Endodermal cell (in vitro differentiated cells): ENCODE measurements at regions not wholly inside any gene's neighbourhood (a gene's known extent, or its start where the extent isn't known, plus 50 kb on each side); places are given as distances from the start of the nearest gene placed in this dataset.
A peak's percentile ranks its signal among the peaks of the same experiment; 100 is the strongest.

ENCODE experiments used
- DNase-seq: peaks from one replicate; pipeline ENCODE4 v3.0.0-alpha.2; 2017
- H3K27ac ChIP-seq: 2 replicates; pipeline ENCODE4 v1.5.1; 2013; ENCODE audit warnings: mild to moderate bottlenecking, low read depth, low read length, moderate library complexity
- H3K27me3 ChIP-seq: 2 replicates; pipeline ENCODE4 v1.6.1; 2013; ENCODE audit warnings: mild to moderate bottlenecking, low read length, moderate library complexity; ENCODE audit not compliant: insufficient read depth, control insufficient read depth, poor library complexity, severe bottlenecking
- H3K36me3 ChIP-seq: 2 replicates; pipeline ENCODE4 v1.7.0; 2013; ENCODE audit warnings: mild to moderate bottlenecking, low read length, moderate library complexity; ENCODE audit not compliant: control insufficient read depth, insufficient read depth
- H3K4me1 ChIP-seq: one replicate; pipeline ENCODE4 v1.7.0; 2013; ENCODE audit warnings: low read length; ENCODE audit not compliant: control insufficient read depth, insufficient read depth
- H3K4me3 ChIP-seq: 2 replicates; pipeline ENCODE4 v1.5.1; 2013; ENCODE audit warnings: mild to moderate bottlenecking, low read length, moderate library complexity
- H3K9ac ChIP-seq: 2 replicates; pipeline ENCODE4 v1.6.1; 2013; ENCODE audit warnings: mild to moderate bottlenecking, low read length, moderate library complexity; ENCODE audit not compliant: poor library complexity, severe bottlenecking; ENCODE audit errors: extremely low read depth
- H3K9me3 ChIP-seq: 2 replicates; pipeline ENCODE4 v1.6.1; 2013; ENCODE audit warnings: mild to moderate bottlenecking, low read length, moderate library complexity; ENCODE audit not compliant: control insufficient read depth
- H3K27ac Mint-ChIP-seq: 2 replicates; pipeline ENCODE4 v1.8.0; 2020; ENCODE audit warnings: mixed read lengths
- H3K27me3 Mint-ChIP-seq: 2 replicates; pipeline ENCODE4 v1.8.0; 2021; ENCODE audit warnings: mild to moderate bottlenecking, mixed read lengths; ENCODE audit not compliant: insufficient read depth
- H3K36me3 Mint-ChIP-seq: 2 replicates; pipeline ENCODE4 v1.8.0; 2020; ENCODE audit warnings: low read depth, mixed read lengths
- H3K4me1 Mint-ChIP-seq: 2 replicates; pipeline ENCODE4 v1.8.0; 2020; ENCODE audit warnings: mixed read lengths
- H3K4me3 Mint-ChIP-seq: 2 replicates; pipeline ENCODE4 v1.8.0; 2020; ENCODE audit warnings: mild to moderate bottlenecking, moderate library complexity, mixed read lengths
- H3K9me3 Mint-ChIP-seq: 2 replicates; pipeline ENCODE4 v1.8.0; 2020; ENCODE audit warnings: mild to moderate bottlenecking, mixed read lengths
- WGBS, 2 experiments: methylation state at CpG; one replicate each; pipeline versions ENCODE4 v1.1.5 to v1.1.7; 2013; ENCODE audit warnings: missing lambda C conversion rate in 2 of 2, mixed read lengths in 1 of 2; ENCODE audit not compliant: insufficient coverage in 1 of 2, insufficient read length in 1 of 2; 5-methylcytosine and 5-hydroxymethylcytosine counted together
- TF ChIP-seq, protein P1 (sequence below): fragments of 200-600 bp; sonication (generic); conservative IDR thresholded peaks from 2 replicates; pipeline ENCODE4 v1.5.0; 2021; ENCODE audit warnings: antibody characterized with exemption, mild to moderate bottlenecking

DNA sequence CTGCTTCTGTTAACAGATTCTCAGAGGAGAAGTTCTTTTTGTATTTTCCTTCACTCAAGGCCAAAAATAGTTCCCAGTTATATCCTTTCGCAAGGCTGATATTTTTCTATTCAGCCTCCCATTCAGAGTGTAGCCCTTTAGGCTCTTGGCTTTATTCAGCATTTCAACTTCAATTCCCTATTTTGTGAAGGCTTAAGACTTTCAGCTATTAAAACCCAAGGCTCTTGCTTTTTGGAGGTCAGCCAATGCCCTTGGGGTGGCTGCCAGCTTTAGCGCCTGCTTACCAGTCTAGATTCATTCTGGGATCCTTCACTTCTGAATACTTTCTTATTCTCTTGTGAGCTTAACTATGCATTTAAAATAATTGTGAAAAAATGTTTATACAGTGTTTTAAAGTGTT, 57.3 kb upstream of the ADGRA3 start:
- H3K4me3 ChIP-seq = no peak overlapping the region
- DNase-seq = no peak
- no peaks in the 10 kb centered on the region for H3K36me3 ChIP-seq
- TF ChIP-seq, protein P1, sequence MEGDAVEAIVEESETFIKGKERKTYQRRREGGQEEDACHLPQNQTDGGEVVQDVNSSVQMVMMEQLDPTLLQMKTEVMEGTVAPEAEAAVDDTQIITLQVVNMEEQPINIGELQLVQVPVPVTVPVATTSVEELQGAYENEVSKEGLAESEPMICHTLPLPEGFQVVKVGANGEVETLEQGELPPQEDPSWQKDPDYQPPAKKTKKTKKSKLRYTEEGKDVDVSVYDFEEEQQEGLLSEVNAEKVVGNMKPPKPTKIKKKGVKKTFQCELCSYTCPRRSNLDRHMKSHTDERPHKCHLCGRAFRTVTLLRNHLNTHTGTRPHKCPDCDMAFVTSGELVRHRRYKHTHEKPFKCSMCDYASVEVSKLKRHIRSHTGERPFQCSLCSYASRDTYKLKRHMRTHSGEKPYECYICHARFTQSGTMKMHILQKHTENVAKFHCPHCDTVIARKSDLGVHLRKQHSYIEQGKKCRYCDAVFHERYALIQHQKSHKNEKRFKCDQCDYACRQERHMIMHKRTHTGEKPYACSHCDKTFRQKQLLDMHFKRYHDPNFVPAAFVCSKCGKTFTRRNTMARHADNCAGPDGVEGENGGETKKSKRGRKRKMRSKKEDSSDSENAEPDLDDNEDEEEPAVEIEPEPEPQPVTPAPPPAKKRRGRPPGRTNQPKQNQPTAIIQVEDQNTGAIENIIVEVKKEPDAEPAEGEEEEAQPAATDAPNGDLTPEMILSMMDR = no peak
- peaks cover 10% of the 10 kb centered on the region for H3K9me3 ChIP-seq
- H3K27ac ChIP-seq = no peak overlapping the region
- no peaks in the 10 kb centered on the region for H3K27me3 ChIP-seq
- Mint-ChIP-seq H3K9me3 (peaks cover 9% of the 10 kb centered on the region), H3K27me3 (no peaks in the 10 kb centered on the region), H3K4me3 (no peak overlapping the region), H3K27ac (no peak overlapping the region), H3K36me3 (no peaks in the 10 kb centered on the region), H3K4me1 (no peaks in the 10 kb centered on the region)
- no peak overlapping the region for H3K9ac ChIP-seq
- WGBS, 2 experiments = 93 to 100% methylated on average over 1 to 2 of the region's 2 CpGs
- H3K4me1 ChIP-seq = no peaks in the 10 kb centered on the region

DNA sequence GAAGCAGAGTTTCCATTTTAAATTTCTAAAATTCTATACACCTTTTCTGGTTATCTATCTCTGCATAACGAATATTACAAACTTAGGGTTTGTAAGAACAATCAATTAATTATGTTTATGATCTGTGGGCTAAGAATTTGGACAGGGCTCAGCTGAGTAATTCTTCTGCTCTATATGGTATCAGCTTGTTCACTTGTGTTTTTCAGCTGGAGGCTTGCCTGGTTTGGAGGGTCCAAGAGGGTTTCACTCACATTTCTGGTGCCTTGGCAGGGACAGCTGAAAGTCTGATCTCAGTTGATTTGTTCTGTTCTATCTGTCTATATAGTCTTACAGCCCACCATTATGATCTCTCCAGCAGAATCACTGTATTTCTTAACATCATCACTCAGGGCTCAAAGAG, 57.8 kb upstream of the ADGRA3 start:
- H3K4me3 Mint-ChIP-seq = no peak overlapping the region
- Histone ChIP-seq H3K36me3 (no peaks in the 10 kb centered on the region), H3K9me3 (peaks cover 10% of the 10 kb centered on the region), H3K27ac (no peak overlapping the region), H3K4me3 (no peak overlapping the region), H3K4me1 (no peaks in the 10 kb centered on the region), H3K9ac (no peak overlapping the region), H3K27me3 (no peaks in the 10 kb centered on the region)
- H3K4me1 Mint-ChIP-seq = no peaks in the 10 kb centered on the region
- DNase-seq = no peak
- peaks cover 9% of the 10 kb centered on the region for H3K9me3 Mint-ChIP-seq
- no peaks in the 10 kb centered on the region for H3K36me3 Mint-ChIP-seq
- no peak overlapping the region for H3K27ac Mint-ChIP-seq
- H3K27me3 Mint-ChIP-seq = no peaks in the 10 kb centered on the region
- TF ChIP-seq, protein P1 = no peak
- 85% methylated on average over 1 of the region's 1 CpG; no CpG with 5 or more reads in 1 of the 2 experiments for WGBS, 2 experiments

DNA sequence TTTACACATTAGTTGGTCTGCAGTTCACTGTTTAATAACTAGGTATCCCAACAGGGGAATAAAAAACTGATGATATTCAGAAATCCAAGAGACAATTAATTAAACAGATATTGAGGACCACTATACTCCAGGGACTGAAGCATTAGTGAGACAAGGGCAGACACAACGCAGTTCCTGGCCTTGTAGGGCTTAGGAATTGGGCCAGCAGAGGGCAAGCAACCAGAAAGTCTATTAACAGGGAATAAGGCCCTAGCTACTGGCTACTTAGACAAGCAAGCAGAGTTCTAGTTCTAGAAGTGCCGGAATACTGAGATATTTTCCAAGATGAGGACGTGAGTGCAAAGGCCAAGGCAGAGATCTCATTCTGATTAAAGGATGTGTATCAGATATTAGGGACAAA, 58.6 kb upstream of the ADGRA3 start:
- no peak overlapping the region for H3K4me3 Mint-ChIP-seq
- Histone ChIP-seq H3K27ac (no peak overlapping the region), H3K36me3 (no peaks in the 10 kb centered on the region), H3K9ac (no peak overlapping the region), H3K4me1 (no peaks in the 10 kb centered on the region), H3K9me3 (peaks cover 5% of the 10 kb centered on the region), H3K27me3 (no peaks in the 10 kb centered on the region), H3K4me3 (no peak overlapping the region)
- WGBS, 2 experiments = 82 to 86% methylated on average over 3 of the region's 3 CpGs
- no peaks in the 10 kb centered on the region for H3K4me1 Mint-ChIP-seq
- H3K27me3 Mint-ChIP-seq = no peaks in the 10 kb centered on the region
- TF ChIP-seq, protein P1 = peak; percentile 61
- peaks cover 9% of the 10 kb centered on the region for H3K9me3 Mint-ChIP-seq
- DNase-seq = no peak
- no peaks in the 10 kb centered on the region for H3K36me3 Mint-ChIP-seq
- no peak overlapping the region for H3K27ac Mint-ChIP-seq
